ENCODE measurements at regions not wholly inside any gene's neighbourhood (a gene's known extent, or its start where the extent isn't known, plus 50 kb on each side); places are given as distances from the start of the nearest gene placed in this dataset.

DNA sequence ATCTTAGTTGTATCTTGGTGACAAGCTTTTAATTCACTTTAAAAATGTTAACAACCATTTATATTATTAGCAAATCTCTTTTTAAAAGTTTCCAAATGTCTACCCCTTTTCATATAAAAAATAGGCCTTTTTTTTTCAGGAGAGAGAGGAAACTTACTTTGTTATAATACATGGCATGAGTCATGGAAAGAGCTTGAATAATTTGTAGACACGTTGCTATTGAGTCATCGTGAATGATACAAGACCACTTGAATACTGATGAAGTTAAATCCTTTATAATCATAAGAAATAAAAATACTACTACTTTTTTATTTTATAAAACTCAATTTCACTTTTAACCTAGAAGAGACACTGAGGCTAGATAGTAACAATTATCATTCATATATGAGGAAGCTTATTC is 70.3 kb upstream of the BBX start:
- DNase-seq (ENCODE audit: low spot score), result no peak

DNA sequence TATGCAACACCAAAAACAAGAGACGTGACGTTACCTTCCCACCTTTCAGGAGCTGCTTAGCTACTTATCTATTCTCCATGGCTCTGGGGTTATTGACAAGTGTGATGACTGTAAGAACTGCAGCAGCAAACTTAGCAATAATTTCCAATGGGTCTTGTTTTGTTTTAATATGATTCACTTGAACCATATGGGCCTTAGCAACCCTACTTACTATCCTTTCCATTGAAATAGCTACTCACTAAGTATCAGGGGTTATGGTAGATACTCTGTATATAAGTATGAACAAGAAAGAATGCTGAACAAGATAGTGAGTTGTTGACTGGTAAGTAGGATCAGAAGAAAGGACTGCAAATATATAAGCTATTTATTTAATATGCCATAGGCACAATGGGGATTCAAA is 69.3 kb upstream of the BBX start:
- no peak overlapping the region for H3K4me3 ChIP-seq

More for the DNA sequence above, 70.3 kb upstream of the BBX start:
- TF ChIP-seq, protein P1, sequence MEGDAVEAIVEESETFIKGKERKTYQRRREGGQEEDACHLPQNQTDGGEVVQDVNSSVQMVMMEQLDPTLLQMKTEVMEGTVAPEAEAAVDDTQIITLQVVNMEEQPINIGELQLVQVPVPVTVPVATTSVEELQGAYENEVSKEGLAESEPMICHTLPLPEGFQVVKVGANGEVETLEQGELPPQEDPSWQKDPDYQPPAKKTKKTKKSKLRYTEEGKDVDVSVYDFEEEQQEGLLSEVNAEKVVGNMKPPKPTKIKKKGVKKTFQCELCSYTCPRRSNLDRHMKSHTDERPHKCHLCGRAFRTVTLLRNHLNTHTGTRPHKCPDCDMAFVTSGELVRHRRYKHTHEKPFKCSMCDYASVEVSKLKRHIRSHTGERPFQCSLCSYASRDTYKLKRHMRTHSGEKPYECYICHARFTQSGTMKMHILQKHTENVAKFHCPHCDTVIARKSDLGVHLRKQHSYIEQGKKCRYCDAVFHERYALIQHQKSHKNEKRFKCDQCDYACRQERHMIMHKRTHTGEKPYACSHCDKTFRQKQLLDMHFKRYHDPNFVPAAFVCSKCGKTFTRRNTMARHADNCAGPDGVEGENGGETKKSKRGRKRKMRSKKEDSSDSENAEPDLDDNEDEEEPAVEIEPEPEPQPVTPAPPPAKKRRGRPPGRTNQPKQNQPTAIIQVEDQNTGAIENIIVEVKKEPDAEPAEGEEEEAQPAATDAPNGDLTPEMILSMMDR (IDR thresholded peaks at IDR 0.05), result no peak
- Histone ChIP-seq H3K4me3 (no peak overlapping the region), H3K27ac (no peak overlapping the region)

DNA sequence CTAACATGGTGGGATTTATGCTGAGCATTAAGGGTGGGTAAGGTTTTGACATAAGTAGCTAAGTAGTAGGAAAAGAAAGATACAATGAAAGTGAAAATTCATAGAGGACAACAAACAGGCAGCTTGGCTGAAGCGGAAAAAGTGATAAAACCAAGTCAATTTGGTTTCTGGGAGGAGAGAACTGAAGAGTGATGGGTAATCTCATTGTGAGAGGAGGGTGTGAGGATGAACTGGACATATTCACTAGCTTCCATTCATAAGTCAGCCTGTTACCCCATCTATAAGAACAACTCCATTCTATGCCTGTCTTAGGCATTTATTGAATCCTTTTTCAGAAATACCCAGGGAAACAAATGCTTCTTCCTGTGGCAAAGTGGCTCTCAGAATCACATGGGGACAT is 67.1 kb upstream of the BBX start:
- Histone ChIP-seq H3K4me3 (no peak overlapping the region), H3K27ac (no peak overlapping the region)
- TF ChIP-seq, protein P1 (IDR thresholded peaks at IDR 0.05), result no peak
- no peak for DNase-seq (ENCODE audit: low spot score)

More for the DNA sequence above, 69.3 kb upstream of the BBX start:
- TF ChIP-seq, protein P1 (IDR thresholded peaks at IDR 0.05), result no peak
- no peak for DNase-seq (ENCODE audit: low spot score)
- no peak overlapping the region for H3K27ac ChIP-seq

DNA sequence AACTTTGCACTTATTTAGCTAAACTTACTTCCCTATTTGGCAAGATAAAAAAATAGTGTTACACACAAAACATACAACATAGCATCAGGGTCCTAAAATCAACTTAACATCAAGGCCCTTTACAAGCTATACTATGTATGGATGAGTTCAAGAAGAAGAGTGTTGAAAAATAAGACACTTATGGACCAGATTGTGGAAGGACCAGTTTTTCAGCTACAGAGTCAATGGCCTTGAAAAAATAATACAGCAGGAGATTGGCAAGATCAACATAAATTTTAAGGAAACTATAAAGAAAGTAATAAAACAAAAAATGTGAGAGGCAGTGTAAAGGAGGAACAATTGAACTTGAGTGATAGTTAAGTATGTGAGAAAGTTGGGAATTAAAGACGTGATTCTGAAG is 66.3 kb upstream of the BBX start:
- H3K27ac ChIP-seq, result no peak overlapping the region
- TF ChIP-seq, protein P1 (IDR thresholded peaks at IDR 0.05), result no peak
- no peak for DNase-seq (ENCODE audit: low spot score)
- no peak overlapping the region for H3K4me3 ChIP-seq

DNA sequence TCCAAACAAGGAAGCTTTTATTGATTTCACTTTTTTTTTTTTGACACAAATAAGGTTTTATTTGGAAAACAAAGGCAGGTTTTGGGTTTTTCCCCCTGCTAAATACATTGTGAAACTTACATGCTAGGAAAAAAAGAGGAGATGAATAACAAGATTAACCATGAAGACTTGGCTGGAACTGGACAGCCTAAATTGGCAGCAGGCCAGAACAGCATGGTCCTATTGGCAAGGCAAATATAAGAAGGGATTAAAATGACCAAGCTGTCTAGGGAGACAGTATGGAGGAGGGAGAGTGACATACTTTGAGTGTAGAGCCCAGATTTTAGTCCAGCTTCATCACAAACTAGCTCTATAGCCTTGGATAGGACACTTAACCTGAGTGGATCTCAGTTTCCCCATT is 63.9 kb upstream of the BBX start:
- TF ChIP-seq, protein P1 (IDR thresholded peaks at IDR 0.05), result no peak

DNA sequence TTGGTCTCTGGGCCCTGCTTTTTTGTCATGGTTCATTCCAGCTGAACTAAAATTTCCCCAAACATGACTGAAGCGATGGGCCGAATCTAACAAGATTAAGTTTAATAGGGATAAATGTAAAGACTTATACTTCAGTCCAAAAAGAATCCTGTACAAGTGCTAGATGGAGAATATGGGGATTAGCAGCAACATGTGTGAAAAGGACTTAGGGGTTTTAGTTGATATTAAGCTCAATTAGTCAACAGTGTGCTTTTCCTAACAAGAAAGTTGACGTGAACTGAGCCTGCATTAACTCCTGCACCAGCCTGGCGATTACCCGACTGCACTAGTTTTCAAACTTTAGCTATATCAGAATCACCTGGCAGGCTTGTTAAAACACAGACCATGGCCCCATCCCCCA is 61.0 kb upstream of the BBX start:
- H3K4me3 ChIP-seq, result no peak overlapping the region
- TF ChIP-seq, protein P1 (IDR thresholded peaks at IDR 0.05), result no peak
- no peak for DNase-seq (ENCODE audit: low spot score)
- no peak overlapping the region for H3K27ac ChIP-seq

More for the DNA sequence above, 63.9 kb upstream of the BBX start:
- no peak for DNase-seq (ENCODE audit: low spot score)
- H3K27ac ChIP-seq, result no peak overlapping the region
- H3K4me3 ChIP-seq, result no peak overlapping the region

DNA sequence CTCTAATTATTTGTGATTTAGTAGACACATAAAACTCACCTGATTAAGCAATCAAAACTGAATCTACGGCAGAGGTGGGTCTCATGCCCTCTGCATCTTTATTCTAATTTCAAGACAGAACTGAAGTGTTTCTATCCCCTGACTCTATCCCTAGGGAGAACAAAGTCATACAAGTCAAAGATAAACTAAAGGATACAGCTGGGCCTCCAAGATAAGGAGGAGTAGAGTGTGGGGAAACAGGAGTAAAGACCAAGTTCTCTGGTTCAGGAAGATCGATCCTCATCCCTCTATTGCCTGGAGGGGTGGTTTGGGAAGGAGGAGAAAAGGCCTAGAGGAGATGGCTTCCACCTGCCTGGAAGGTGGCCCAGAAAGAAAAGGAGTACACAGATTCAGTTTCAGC is 58.7 kb upstream of the BBX start:
- H3K4me3 ChIP-seq, result no peak overlapping the region
- TF ChIP-seq, protein P1 (IDR thresholded peaks at IDR 0.05), result no peak
- no peak overlapping the region for H3K27ac ChIP-seq
- DNase-seq (ENCODE audit: low spot score), result no peak
